Astrocyte (in vitro differentiated cells and primary cell): ENCODE measurements at regions not wholly inside any gene's neighbourhood (a gene's known extent, or its start where the extent isn't known, plus 50 kb on each side); places are given as distances from the start of the nearest gene placed in this dataset.

Experiments
- DNase-seq: peaks from one replicate; pipeline ENCODE4 v3.0.0-alpha.2; 2010; ENCODE audit warnings: low read depth
- FAIRE-seq: peaks from 2 replicates; lab custom pipeline; 2011; peaks lifted over from hg19 to GRCh38; lab: Jason Lieb, UNC
- H2AFZ ChIP-seq: 2 replicates; pipeline ENCODE4 v1.6.0; 2012; ENCODE audit warnings: low read depth, low read length, inconsistent platforms
- H3K27ac ChIP-seq: 2 replicates; pipeline ENCODE4 v1.5.1; 2011; ENCODE audit warnings: low read depth, low read length, inconsistent platforms
- H3K27me3 ChIP-seq: 2 replicates; pipeline ENCODE4 v1.6.0; 2011; ENCODE audit warnings: low read length, inconsistent platforms; ENCODE audit not compliant: insufficient read depth
- H3K36me3 ChIP-seq: 2 replicates; pipeline ENCODE4 v1.5.1; 2011; ENCODE audit warnings: low read length, inconsistent platforms; ENCODE audit not compliant: insufficient read depth
- H3K4me1 ChIP-seq: 2 replicates; pipeline ENCODE4 v1.5.1; 2011; ENCODE audit warnings: low read length, inconsistent platforms; ENCODE audit not compliant: insufficient read depth
- H3K4me2 ChIP-seq: 2 replicates; pipeline ENCODE4 v1.6.0; 2012; ENCODE audit warnings: low read length, inconsistent platforms
- H3K4me3 ChIP-seq: 2 replicates; pipeline ENCODE4 v1.5.1; 2011; ENCODE audit warnings: low read depth, mild to moderate bottlenecking, low read length, inconsistent platforms; ENCODE audit not compliant: insufficient read depth
- H3K79me2 ChIP-seq: 2 replicates; pipeline ENCODE4 v1.6.0; 2012; ENCODE audit warnings: mild to moderate bottlenecking, low read length, inconsistent platforms; ENCODE audit not compliant: insufficient read depth
- H3K9ac ChIP-seq: 2 replicates; pipeline ENCODE4 v1.6.0; 2012; ENCODE audit warnings: mild to moderate bottlenecking, low read length, inconsistent platforms
- H3K9me3 ChIP-seq: 2 replicates; pipeline ENCODE4 v1.5.1; 2012; ENCODE audit warnings: low read depth, mild to moderate bottlenecking, low read length, inconsistent platforms; ENCODE audit not compliant: insufficient read depth
- H4K20me1 ChIP-seq: 2 replicates; pipeline ENCODE4 v1.6.0; 2012; ENCODE audit warnings: low read length, inconsistent platforms; ENCODE audit not compliant: insufficient read depth
- H3K27ac Mint-ChIP-seq: one replicate; pipeline ENCODE4 v1.8.0; 2021; ENCODE audit warnings: mild to moderate bottlenecking, mixed read lengths; ENCODE audit not compliant: unreplicated experiment
- H3K27me3 Mint-ChIP-seq: one replicate; pipeline ENCODE4 v1.8.0; 2021; ENCODE audit warnings: low read depth, mixed read lengths; ENCODE audit not compliant: unreplicated experiment
- H3K36me3 Mint-ChIP-seq: one replicate; pipeline ENCODE4 v1.8.0; 2021; ENCODE audit warnings: low read depth, mixed read lengths; ENCODE audit not compliant: unreplicated experiment
- H3K4me1 Mint-ChIP-seq: one replicate; pipeline ENCODE4 v1.8.0; 2021; ENCODE audit warnings: low read depth, mixed read lengths; ENCODE audit not compliant: unreplicated experiment
- H3K4me3 Mint-ChIP-seq: one replicate; pipeline ENCODE4 v1.8.0; 2021; ENCODE audit warnings: mild to moderate bottlenecking, moderate library complexity, mixed read lengths; ENCODE audit not compliant: unreplicated experiment
- H3K9me3 Mint-ChIP-seq: one replicate; pipeline ENCODE4 v1.8.0; 2021; ENCODE audit warnings: mild to moderate bottlenecking, mixed read lengths; ENCODE audit not compliant: unreplicated experiment
- EZH2 ChIP-seq: IDR thresholded peaks from 2 replicates; pipeline ENCODE4 v1.6.1; 2012; ENCODE audit warnings: mild to moderate bottlenecking, low read length, inconsistent platforms; ENCODE audit not compliant: insufficient read depth
- TF ChIP-seq, protein P1 (sequence below): IDR thresholded peaks from 2 replicates; pipeline ENCODE4 v1.5.1; 2011; ENCODE audit warnings: low read depth, mild to moderate bottlenecking, inconsistent platforms, low read length, moderate library complexity; ENCODE audit not compliant: insufficient read depth

DNA sequence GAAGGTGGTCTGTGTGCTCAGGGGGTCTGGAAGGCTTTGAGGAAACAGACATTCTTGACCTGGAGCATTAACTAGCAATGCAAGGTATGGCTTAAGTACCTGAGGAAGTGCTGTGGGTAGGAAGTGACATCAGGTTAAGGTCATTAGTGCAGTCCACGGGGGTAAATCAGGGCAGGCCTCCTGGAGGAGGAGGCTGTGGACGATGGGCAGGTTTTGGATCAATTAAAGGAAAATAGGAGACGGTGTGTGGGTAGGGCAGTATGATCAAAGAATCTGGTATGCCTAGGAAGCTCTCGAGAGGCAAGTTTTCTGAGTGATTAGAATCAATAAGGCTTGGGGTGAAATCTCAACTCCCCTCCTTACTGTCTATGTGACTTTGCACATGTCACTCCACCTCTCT lies 295.3 kb downstream of the AACS start:
- H3K4me1 ChIP-seq, result no peaks in the 10 kb centered on the region
- H2AFZ ChIP-seq, result no peak overlapping the region
- H3K36me3 Mint-ChIP-seq, result no peaks in the 10 kb centered on the region
- no peak overlapping the region for H3K4me3 Mint-ChIP-seq
- no peak overlapping the region for H3K4me2 ChIP-seq
- DNase-seq (no peak), FAIRE-seq (no peak)
- no peak overlapping the region for H3K9ac ChIP-seq
- no peaks in the 10 kb centered on the region for H3K36me3 ChIP-seq
- H3K27ac Mint-ChIP-seq, result no peak overlapping the region
- TF ChIP-seq, protein P1, sequence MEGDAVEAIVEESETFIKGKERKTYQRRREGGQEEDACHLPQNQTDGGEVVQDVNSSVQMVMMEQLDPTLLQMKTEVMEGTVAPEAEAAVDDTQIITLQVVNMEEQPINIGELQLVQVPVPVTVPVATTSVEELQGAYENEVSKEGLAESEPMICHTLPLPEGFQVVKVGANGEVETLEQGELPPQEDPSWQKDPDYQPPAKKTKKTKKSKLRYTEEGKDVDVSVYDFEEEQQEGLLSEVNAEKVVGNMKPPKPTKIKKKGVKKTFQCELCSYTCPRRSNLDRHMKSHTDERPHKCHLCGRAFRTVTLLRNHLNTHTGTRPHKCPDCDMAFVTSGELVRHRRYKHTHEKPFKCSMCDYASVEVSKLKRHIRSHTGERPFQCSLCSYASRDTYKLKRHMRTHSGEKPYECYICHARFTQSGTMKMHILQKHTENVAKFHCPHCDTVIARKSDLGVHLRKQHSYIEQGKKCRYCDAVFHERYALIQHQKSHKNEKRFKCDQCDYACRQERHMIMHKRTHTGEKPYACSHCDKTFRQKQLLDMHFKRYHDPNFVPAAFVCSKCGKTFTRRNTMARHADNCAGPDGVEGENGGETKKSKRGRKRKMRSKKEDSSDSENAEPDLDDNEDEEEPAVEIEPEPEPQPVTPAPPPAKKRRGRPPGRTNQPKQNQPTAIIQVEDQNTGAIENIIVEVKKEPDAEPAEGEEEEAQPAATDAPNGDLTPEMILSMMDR, result no peak
- no peak for TF ChIP-seq EZH2
- no peak overlapping the region for H3K4me3 ChIP-seq
- H3K4me1 Mint-ChIP-seq, result no peaks in the 10 kb centered on the region
- no peaks in the 10 kb centered on the region for H3K9me3 Mint-ChIP-seq
- H3K27ac ChIP-seq, result no peak overlapping the region
- peaks cover 3% of the 10 kb centered on the region for H3K27me3 Mint-ChIP-seq
- H3K9me3 ChIP-seq, result no peaks in the 10 kb centered on the region
- no peaks in the 10 kb centered on the region for H3K27me3 ChIP-seq
- H4K20me1 ChIP-seq, result no peaks in the 10 kb centered on the region
- no peaks in the 10 kb centered on the region for H3K79me2 ChIP-seq

DNA sequence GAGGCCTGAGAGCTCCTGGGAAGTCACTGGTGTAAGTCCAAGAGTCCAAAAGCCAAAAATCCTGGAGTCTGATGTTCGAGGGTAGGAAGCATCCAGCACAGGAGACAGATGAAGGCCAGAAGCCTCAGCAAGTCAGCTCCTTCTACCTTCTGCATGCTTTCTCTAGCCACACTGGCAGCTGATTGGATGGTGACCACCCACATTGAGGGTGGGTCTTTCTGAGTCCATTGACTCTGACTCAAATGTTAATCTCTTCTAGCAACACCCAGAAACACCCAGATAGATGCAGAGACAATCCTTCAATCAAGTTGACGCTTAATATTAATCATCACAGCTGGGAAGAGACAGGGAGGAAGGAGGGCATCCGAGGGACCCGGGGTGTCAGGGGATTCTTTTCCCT lies 305.8 kb downstream of the AACS start:
- H3K9me3 Mint-ChIP-seq, result no peaks in the 10 kb centered on the region
- TF ChIP-seq, protein P1, result no peak
- TF ChIP-seq EZH2, result no peak
- no peak overlapping the region for H3K4me3 Mint-ChIP-seq
- Histone ChIP-seq H3K4me3 (no peak overlapping the region), H3K4me1 (no peaks in the 10 kb centered on the region), H2AFZ (no peak overlapping the region), H3K36me3 (no peaks in the 10 kb centered on the region), H4K20me1 (no peaks in the 10 kb centered on the region), H3K27me3 (no peaks in the 10 kb centered on the region), H3K9ac (no peak overlapping the region), H3K27ac (no peak overlapping the region), H3K79me2 (no peaks in the 10 kb centered on the region), H3K4me2 (no peak overlapping the region), H3K9me3 (no peaks in the 10 kb centered on the region)
- peaks cover 15% of the 10 kb centered on the region for H3K27me3 Mint-ChIP-seq
- no peak overlapping the region for H3K27ac Mint-ChIP-seq
- H3K36me3 Mint-ChIP-seq, result no peaks in the 10 kb centered on the region
- no peaks in the 10 kb centered on the region for H3K4me1 Mint-ChIP-seq
- no peak for DNase-seq
- no peak for FAIRE-seq

DNA sequence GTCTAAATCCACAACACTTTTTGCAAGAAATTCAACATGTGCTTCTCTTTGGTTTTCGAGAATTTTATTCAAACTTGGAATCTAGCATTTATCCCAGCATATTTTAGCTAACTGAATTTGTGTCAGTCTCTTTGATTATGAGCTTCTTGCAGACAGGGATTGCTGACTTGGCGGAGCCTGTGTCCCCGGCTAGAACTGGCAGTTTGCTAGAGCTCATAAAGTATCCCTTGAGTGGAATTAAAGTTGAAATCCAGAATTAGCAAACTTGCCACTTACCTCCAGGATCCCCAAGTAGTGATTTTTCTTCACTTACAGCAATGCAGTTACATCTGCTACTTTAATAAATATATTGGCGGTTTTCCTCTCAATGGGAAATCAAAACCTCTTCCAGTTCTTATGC lies 306.9 kb downstream of the AACS start:
- TF ChIP-seq, protein P1, result no peak
- TF ChIP-seq EZH2, result no peak
- Mint-ChIP-seq H3K4me1 (no peaks in the 10 kb centered on the region), H3K36me3 (no peaks in the 10 kb centered on the region), H3K9me3 (no peaks in the 10 kb centered on the region), H3K27ac (no peak overlapping the region), H3K27me3 (peaks cover 15% of the 10 kb centered on the region), H3K4me3 (no peak overlapping the region)
- H3K4me1 ChIP-seq, result no peaks in the 10 kb centered on the region
- no peaks in the 10 kb centered on the region for H3K36me3 ChIP-seq
- H3K79me2 ChIP-seq, result no peaks in the 10 kb centered on the region
- no peak overlapping the region for H3K27ac ChIP-seq
- FAIRE-seq (no peak), DNase-seq (no peak)
- no peak overlapping the region for H3K9ac ChIP-seq
- no peak overlapping the region for H3K4me2 ChIP-seq
- H3K4me3 ChIP-seq, result no peak overlapping the region
- no peaks in the 10 kb centered on the region for H4K20me1 ChIP-seq
- no peak overlapping the region for H2AFZ ChIP-seq
- no peaks in the 10 kb centered on the region for H3K27me3 ChIP-seq
- H3K9me3 ChIP-seq, result no peaks in the 10 kb centered on the region
